Endothelial cell of umbilical vein (primary cell): ENCODE measurements at regions not wholly inside any gene's neighbourhood (a gene's known extent, or its start where the extent isn't known, plus 50 kb on each side); places are given as distances from the start of the nearest gene placed in this dataset.

Source experiments
- CTCF ChIP-seq, 2 donors: IDR thresholded peaks; 1 replicate in 1 of 2; 2 replicates in 1 of 2; pipeline ENCODE4 v1.5.1; 2011; ENCODE audit warnings: low read length in 2 of 2, mild to moderate bottlenecking in 2 of 2, moderate library complexity in 2 of 2, control low read depth in 1 of 2, inconsistent platforms in 1 of 2, low read depth in 1 of 2; ENCODE audit not compliant: insufficient read depth in 1 of 2; ENCODE audit errors: extremely low read depth in 1 of 2
- EZH2 ChIP-seq: IDR thresholded peaks from 2 replicates; pipeline ENCODE4 v1.6.1; 2012; ENCODE audit warnings: borderline replicate concordance, low read depth, mild to moderate bottlenecking, moderate library complexity, low read length, inconsistent platforms; ENCODE audit not compliant: severe bottlenecking
- FOS ChIP-seq: IDR thresholded peaks from 2 replicates; pipeline ENCODE4 v1.6.1; 2011; ENCODE audit warnings: mild to moderate bottlenecking, low read length, moderate library complexity, borderline replicate concordance; ENCODE audit not compliant: insufficient read depth
- GATA2 ChIP-seq: IDR thresholded peaks from 2 replicates; pipeline ENCODE4 v1.7.0; 2011; ENCODE audit warnings: low read depth, mild to moderate bottlenecking, moderate library complexity, mixed read lengths, low read length; ENCODE audit not compliant: insufficient read length, insufficient read depth
- JUN ChIP-seq: IDR thresholded peaks from 2 replicates; pipeline ENCODE4 v1.6.1; 2011; ENCODE audit warnings: borderline replicate concordance, low read depth; ENCODE audit not compliant: insufficient read length, insufficient read depth
- MAX ChIP-seq: IDR thresholded peaks from 2 replicates; pipeline ENCODE4 v1.6.1; 2011; ENCODE audit not compliant: insufficient read depth, insufficient read length
- MYC ChIP-seq: IDR thresholded peaks from one replicate; pipeline ENCODE4 v1.6.1; 2011; ENCODE audit warnings: mild to moderate bottlenecking, low read depth, low read length
- POLR2A ChIP-seq: IDR thresholded peaks from 2 replicates; pipeline ENCODE4 v1.6.1; 2012; ENCODE audit warnings: low read depth, mild to moderate bottlenecking, control low read depth, low read length
- POLR2AphosphoS5 ChIP-seq: IDR thresholded peaks from 2 replicates; pipeline ENCODE4 v1.6.1; 2012; ENCODE audit warnings: low read depth, mild to moderate bottlenecking, control low read depth, low read length, moderate library complexity; ENCODE audit not compliant: insufficient read depth

- no peak for TF ChIP-seq CTCF (IDR thresholded peaks at IDR 0.05; ENCODE audit: extremely low read depth in 1 of 2, insufficient read depth in 1 of 2, low read depth in 1 of 2, low read length in 2 of 2)
- TF ChIP-seq POLR2AphosphoS5 = no peak
- no peak for TF ChIP-seq POLR2A
- TF ChIP-seq JUN = no peak
- no peak for TF ChIP-seq FOS
- TF ChIP-seq EZH2 = no peak
- TF ChIP-seq MAX = no peak
- no peak for TF ChIP-seq MYC
- no peak for TF ChIP-seq GATA2
Observed at GRCh38 chr10:65235266-65235665, 1690.6 kb upstream of the LRRTM3 start.
